NCI-H1417 treated with DMSO at 0.1 percent for 48 hours (cell line): ENCODE measurements at regions not wholly inside any gene's neighbourhood (a gene's known extent, or its start where the extent isn't known, plus 50 kb on each side); places are given as distances from the start of the nearest gene placed in this dataset.
"Not testable (repeated sequence)": the region's sequence is repeated elsewhere in the genome, so short reads cannot be mapped to it uniquely, and the experiment has no call there.

Experiments used
- DNase-seq: peaks from one replicate; lab custom pipeline; 2025; lab: John Stamatoyannopoulos, UW

DNA sequence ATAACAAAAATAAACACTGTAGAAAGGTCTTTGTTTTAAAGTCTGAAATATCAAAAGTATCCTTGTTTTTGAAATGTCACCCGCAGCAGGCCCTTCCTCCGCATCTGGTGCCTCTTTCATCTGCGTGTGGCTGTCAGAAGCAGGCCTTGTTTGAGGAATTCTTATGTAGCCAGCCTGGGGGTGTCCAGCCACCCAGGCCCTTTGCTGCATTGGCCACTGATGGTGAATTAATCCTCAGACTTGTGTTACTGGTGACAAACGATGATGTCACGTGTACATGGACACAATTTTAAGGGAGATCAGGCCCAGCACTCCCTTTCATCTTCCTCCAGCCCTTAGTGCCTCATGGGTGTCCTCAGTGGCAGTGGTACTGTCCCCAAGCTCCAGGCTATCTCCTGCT is 208.0 kb upstream of the GALNT2 start:
- no peak for DNase-seq

DNA sequence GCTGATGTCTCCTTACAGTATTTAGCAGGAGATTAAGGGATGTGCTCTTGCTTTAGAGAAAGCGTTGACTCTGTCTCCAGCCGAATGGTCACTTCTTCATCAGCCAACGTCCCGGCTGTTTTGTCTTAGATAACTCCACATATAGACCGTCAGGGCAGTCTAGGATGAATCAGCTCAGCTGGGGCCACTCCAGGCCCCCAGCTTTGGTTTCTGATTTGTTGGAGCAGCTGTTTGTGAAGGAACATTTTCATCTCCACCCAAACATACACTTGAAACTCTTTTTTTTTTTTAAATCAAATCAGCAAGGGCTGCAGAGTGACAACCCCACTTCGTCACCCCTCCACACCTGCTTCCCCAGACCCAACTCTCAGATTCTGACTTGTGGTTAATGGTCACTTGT is 206.1 kb upstream of the GALNT2 start:
- no peak for DNase-seq

DNA sequence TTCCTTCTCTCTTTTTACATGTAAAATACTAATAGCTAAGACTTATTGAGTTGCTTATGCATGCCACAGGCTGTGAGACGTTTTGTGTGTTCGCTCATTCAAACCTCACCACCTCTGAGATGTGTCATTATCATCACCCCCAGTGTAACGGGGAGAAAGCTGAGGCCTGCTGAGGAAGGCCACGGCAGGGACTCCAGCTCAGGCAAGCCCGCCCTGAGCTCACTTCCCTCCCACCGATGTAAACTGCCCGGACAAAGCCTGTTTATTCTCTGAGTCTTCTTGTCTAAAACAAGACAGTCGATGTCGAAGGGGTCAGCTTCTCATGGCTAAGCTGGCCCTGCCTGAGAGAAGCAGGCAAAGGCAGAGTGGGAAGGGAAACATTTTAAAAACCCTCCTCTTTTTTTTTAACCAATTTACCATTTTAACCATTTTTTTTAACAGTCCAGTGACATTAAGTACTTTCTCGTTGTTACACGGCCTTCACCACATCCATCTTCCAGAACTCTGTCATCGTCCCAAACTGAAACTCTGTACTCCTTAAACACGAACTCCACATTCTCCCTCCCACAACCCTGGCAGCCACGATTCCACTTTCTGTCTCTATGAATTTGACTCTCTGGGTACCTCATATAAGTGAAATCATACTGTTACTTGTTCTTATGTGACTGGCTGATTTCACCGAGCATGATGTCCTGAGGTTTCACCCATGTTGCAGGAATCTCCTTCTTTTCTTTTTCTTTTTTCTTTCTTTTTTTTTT is 204.8 kb upstream of the GALNT2 start:
- DNase-seq: no peak

DNA sequence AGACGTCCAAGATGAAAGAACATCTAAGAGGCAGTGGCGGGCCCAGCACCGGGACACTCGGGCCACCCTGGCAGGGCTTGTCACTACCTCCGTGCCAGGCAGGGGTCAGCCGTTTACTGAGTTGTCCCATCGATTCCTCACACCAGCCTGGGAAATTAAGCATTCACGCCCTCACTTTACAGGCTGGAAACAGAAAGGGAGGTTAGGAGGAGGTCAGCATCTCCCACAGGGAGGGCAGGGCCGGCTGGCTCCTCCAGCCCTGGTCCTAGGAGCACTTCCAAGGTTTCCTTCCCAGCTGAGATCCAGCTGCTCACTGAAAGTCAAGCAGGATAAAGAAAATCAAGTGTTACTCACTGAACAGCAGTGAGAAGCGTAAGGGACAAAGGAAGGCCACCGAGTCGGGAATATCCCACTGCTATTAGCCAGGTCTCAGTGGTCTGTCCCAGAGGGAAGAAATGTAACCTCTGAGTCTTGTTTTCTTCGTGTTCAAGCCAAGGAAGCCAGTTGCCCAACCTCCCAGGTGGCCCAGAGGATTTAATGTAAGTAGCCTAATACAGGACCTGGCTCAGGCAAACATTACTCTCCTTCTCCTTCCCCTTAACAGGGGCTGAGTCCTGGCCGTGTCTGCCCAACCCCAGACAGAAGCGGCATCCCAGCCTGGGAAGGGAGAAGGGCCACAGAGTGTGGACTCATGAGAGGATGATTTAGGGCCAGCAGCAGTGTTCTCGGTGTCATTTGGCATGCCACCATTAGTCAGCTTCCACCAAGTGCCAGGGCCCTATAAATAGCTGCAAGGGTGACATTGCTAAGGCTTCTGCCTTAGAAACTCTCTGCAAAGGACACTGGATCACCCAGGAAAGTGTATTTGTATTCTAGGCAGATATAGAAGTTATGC is 203.1 kb upstream of the GALNT2 start:
- DNase-seq: no peak

DNA sequence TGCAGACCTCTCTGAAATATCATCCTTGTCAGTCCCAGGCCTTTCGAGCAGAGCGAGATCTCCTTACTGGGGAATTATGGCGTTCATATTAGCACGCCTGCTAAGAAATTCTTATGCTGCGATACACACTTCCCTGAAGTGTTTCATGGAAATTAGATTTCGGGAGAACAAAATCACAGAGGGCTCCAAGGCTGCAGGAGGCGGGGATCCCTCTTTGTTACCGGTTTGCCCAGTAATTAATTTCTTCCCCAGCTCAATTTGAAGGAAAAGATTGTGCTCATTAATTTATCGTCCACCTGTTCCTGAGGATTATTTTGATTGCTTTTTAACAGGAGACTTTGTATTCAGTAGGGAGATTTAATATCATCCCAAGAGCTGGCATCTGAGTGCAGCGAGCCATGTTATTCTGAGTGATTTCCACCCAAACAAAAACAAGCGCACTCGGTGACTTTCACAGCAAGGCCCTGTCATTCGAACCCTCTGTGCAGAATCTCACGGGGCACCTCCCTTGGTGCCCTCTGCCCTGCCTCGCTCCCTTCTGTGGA is 202.3 kb upstream of the GALNT2 start:
- no peak for DNase-seq

DNA sequence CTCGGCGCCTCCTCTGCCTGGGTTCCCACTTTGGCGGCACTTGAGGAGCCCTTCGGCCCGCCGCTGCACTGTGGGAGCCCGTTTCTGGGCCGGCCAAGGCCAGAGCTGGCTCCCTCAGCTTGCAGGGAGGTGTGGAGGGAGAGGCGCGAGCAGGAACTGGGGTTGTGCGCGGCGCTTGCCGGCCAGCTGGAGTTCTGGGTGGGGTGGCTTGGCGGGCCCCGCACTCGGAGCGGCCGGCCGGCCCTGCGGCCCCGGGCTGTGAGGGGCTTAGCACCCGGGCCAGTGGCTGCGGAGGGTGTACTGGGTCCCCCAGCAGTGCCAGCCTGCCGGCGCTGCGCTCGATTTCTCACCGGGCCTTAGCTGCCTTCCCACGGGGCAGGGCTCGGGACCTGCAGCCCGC is 201.7 kb upstream of the GALNT2 start:
- not testable (repeated sequence) for DNase-seq

DNA sequence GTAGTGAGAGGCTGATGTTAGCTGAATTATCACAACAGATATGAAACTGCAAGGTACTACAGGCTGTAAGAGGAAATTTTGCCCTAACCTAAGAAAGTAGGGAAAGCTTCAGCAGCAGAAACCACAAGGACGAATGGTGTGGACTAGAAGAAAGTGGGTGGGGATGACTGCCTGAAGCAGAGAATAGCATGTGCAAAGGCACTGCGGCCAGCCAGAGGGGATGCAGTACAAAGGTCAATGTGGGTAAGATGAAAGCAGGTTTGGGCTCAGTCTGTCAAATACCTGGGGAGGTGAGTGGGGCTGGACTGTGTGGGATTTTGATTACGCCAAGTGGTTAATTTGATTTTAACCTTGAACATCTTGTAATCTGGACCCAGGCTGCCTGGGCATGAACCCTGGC is 199.3 kb upstream of the GALNT2 start:
- no peak for DNase-seq

DNA sequence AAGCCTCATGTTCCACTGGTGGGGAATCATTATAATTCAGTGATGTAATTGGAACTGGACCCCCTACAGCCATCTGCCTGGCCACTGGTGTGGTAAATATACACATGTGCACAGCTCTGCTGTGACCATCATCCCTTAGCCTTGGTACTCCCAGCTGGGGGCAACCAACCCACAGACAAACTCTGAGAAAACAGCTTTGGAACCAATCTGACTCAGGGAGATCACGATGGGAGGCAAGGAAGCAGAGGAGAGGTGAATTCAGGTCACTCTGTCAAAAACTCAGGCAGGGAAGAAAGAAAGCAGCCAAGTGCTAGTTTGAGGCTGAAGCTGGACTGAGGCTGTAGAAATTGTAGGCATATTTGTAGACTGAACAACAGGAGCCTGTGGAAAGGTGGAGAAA is 197.8 kb upstream of the GALNT2 start:
- DNase-seq: no peak

DNA sequence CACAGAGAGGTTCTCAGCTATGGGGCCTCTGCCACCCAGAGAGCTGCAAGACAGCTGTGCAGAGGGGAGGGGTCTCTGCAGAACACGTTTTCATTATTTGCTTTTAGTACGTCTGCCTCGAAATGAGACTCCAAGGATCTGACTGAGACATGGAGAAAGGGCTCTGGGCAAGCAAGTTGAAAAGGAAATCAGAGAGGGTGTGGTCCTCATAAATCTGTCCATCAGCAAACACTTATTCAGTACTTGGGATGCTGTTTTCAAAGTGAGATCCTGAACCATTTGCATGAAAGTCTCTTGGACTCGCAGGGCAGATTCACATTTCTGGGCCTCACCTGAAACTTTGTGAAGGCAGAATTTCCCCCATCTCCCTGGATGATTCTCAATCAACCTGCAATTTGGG is 197.4 kb upstream of the GALNT2 start:
- no peak for DNase-seq

DNA sequence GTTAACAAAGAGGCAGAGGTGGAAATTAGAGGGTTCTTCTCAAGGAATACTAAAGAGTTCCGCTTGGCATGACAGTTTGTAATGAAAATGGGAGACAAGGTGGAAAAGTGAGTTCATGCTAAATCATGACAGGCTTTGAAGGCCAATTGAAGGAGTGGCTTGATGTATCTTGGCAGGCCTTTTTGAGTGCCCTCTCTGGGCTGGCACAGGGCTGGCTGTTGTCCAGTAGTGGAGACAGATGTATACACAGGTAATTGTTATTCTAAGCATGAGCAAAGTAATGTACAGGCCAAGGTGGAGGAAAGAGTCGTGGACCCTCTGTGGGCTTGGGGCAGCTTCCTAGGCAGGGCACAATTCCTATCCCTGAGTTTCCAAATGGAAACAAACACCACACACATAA is 196.7 kb upstream of the GALNT2 start:
- DNase-seq: no peak

DNA sequence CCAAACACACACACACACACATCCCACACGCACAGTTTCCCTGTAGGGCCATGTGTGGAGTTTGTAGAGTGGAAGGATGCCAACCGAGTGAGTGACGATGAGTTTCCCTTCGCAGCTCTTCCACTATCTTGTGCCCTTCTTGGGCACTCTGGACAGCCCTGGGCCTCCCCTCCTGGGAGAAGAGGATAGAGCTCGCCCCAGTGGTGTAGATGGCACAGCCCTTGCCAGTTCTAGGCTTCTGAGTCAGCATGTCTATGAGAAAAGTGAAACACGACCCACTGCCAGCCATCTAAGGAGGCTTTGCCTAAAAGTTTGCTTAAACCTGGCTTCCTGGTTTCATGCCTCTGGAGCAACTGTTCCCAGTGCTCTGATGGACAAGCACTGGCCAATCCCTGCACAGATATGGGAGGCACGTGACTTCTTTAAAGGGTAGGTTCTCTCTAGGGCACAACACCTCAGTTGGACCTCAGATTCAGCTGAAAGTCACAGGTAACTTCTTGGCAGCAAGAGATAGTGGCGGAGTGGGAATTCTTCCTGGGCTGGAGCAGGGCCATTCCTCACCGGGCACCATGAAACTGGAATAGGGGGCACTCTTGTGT is 195.9 kb upstream of the GALNT2 start:
- no peak for DNase-seq

DNA sequence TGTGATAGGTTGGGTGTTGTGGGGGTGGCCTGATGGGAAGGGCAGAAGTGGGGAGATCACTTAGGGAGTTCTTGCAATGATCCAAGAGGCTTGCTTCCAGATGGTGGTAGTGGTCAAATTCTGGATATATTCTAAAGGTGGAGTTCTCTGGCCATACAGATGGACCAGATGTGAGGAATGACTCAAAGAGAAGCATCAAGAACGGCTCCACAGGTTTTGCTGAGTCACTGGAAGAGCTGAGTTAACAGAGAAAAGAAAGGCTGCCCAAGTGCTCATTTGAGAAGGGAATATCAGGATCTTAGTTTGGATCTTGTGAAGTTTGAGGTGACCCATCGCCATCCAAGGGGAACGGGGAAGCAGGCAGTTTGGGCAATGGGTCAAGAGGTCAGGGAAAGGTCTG is 192.9 kb upstream of the GALNT2 start:
- DNase-seq: no peak

DNA sequence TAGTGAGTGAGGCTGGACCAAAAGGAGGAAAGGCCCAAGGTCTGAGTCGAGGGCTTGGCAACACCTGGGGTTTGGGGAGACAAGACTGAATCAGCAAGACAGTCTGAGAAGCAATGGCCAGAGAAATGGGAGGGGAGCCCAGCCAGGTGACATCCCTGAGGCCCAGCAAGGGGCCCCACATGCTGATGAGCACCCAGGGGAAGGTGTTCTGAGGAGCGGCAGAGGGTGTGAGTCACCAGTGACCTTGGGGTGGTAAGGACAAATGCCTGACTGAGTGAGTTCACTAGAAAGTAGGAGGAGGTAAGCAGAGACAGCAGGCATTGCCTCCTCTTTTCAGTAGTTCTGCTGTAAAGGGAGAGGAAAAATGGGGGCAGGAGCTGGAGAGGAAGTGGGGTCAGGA is 192.4 kb upstream of the GALNT2 start:
- DNase-seq: no peak

DNA sequence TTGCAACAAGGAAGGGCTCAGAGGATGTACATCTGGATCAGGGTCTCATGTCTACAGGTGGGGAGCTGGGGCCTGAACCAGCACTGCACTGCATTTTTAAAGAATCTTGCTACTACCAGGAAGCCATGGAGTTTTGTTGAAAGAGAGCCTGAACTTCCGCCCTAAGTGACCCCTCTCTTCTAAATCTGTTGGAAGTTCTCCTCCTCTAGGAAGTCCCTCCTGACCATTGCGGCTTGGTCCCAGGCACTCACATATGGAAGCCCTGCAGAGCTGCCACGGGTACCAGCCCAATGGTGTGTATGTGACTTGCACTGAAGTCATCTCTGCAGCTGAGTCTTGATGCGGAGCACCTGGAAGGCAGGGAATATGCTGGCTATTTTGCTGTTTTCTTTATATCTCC is 192.0 kb upstream of the GALNT2 start:
- no peak for DNase-seq

DNA sequence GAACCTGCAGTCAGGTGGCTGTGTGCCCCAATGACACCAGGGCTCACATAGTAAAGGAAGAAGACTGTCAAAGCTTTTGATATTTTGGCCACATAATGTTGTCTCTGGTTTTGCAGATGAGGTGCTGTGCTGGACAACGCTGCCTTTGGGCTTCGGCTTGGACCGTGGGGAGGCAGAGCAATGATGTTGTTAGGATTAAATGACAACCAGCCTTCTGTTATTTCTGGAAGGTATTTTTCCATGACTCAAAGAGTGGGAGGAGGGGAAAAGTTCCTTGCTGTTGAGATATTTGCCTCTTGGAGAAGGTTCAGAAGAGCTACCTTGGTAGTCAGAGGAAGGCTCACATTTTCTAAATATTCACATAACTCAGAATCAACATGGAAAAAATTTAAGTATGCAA is 187.3 kb upstream of the GALNT2 start:
- DNase-seq: no peak

DNA sequence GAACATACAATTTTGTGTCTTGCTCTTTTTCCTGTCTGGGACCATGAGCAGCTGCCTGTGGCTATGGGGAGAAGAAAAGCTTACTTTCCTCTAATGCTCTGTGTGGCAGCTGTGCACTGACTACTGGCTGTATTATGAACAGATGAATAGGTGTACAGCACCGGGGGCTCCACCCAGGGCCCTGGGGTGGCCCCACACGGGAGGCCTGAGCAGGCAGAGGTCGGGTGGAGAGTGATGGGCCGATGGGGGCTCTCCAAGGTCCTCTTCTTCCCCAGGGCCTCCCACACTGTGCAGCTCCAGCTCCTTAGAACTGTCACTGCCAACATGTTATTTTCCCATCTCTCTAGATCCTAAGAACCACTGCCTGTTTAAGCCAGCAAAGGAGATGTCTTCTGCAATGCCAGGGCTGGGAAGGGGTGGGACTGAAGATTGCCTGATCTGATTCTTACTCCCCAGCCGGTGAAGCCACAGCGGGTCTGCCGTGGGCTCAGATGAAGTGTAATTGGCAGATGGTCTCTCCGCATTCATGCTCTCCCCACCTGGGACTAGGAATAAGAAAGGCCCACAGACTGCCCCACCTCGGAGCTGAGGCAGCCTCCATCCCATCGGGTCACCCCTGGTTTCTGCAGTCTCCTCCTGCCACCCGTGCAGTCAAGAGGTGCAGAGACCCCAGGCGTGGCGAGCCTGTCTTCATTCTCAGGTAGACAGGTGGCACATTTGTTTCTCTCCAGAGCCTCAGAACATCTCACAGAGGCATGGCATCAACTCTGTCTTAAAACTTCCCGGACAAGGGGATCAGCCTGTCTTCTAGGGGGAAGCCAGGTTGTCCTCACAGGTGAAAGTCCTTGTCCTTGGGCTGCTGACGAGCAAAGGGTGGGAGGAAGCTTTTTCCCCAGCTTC is 186.5 kb upstream of the GALNT2 start:
- DNase-seq: no peak

DNA sequence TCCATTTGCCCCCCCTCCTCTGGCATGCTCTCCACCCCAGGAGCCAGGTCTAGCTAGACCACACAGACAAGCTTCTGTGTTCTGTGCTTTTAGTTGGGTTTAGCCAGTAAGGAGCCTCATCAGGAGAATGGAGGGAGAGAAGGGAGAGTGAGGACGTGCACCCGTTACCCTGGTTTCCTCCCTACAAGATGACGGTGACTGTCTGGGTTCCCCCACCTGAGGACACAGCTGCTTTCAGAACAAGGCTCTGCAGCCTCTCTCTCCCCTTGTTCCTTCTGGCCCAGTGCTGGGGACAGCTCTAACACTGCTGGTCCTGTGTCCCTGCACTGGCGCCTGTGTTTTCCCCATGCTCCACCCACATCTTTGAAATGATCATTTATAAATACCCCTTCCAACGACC is 184.4 kb upstream of the GALNT2 start:
- DNase-seq: no peak

DNA sequence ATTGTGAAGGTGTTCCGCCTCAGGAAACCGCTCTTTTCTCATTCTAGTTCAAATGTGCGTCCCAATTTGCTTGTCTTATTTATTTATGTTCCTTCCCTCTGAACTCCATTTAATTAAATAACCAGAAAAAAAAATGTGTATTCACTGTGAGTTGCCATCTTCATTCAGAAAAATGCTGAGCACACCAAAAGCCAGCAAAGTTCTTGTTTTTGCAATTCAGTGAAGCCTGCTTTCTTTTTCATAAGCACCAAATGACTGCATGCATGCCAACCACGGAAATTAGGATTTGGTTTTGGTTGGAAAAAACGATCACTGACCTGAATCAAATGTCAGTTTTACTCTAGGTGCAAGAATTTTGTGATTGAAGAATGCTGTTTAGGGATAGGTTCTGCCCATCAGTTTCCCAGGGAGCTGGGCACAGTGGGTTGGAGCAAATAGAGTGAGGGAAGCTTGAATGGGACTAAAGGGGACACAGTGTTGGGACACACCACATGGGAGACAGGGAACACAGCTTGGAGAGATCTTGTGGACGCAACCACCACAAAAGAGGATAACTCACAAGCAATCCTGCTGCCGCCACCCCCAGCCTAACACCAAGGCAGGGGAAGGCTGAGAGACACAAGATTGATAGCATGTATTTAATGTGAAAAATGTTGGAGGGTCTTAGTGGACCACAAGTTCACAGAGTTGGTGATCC is 183.4 kb upstream of the GALNT2 start:
- no peak for DNase-seq

DNA sequence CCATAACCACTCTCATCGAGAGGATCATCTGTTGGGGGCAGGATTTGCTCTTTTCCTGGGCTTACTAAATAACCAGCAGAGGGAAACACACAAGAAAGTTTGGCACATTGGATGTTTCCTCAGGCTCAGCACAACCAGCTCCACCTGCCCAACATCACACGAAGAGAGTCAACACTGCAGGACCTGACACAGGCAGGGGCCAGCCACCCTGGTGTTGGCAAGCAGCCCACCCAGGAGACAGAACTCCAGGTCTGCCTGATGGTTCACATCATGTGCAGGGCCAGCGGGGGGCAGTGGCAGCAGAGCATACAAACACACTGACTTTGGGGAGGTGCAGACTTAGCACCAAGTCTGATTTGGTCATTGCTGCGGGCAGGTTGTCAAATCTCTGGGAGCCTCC is 182.3 kb upstream of the GALNT2 start:
- no peak for DNase-seq

DNA sequence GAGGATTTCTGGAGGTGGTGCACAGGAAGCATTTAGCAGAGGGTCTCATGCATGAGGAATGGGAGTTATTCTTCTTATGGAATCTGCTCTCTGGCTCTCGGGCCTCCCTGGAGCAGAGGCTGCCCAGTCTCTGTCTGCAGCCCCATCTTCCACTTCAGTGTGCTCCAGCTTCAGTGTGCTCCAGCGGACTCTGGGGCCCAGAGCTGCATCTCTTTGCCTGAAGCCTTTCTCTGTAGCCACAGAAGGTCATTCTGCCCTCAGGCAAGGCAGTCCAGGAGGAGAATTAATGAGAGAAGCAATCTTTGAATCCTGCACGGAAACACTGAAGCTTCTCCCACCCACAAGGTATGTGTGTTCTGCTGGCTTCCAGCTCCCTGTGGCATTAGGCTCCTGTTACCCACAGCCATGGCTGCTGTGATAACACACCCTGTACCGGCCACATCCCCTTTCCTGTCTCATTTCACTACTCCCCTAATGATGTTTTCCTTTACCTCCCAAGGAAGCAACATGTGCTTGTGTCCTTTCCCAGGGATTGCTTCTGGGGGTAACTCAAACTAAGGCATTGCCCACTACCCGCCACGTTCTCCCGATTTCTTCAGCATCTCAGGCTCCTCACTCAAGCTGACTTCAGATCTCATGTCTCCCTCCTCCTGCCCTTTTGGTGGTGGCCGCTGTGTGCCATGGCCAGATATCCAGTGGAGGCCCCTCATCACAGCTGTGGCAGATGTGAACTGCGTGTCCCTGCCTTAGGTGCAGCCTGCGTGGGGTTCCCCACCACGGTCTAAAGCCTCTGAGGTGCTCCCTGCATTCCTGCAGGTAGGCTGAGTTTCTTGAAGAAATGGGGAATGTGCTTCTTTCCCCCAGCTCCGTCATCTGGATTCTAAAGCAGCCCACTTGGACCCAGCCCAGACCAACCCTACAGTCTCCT is 181.2 kb upstream of the GALNT2 start:
- no peak for DNase-seq
